DOHH2 (cell line): ENCODE measurements at regions not wholly inside any gene's neighbourhood (a gene's known extent, or its start where the extent isn't known, plus 50 kb on each side); places are given as distances from the start of the nearest gene placed in this dataset.

Source experiments
- H3F3A ChIP-seq: fragments of 200-600 bp; sonication (generic), shearing (Covaris generic); 2 replicates; pipeline ENCODE4 v1.6.0; 2016; ENCODE audit warnings: antibody characterized with exemption, mild to moderate bottlenecking; ENCODE audit not compliant: control insufficient read depth, insufficient read depth
- H3K27ac ChIP-seq: fragments of 200-600 bp; sonication (generic); 2 replicates; pipeline ENCODE4 v1.5.1; 2014; ENCODE audit warnings: low read depth, mild to moderate bottlenecking, low read length, moderate library complexity
- H3K27me3 ChIP-seq: fragments of 200-600 bp; sonication (generic); 2 replicates; pipeline ENCODE4 v1.6.1; 2014; ENCODE audit warnings: mild to moderate bottlenecking, low read length, mixed read lengths; ENCODE audit not compliant: control insufficient read depth
- H3K36me3 ChIP-seq: fragments of 200-600 bp; sonication (generic); 2 replicates; pipeline ENCODE4 v1.6.1; 2014; ENCODE audit warnings: mild to moderate bottlenecking, low read length, moderate library complexity, mixed read lengths; ENCODE audit not compliant: control insufficient read depth
- H3K4me1 ChIP-seq: fragments of 200-600 bp; sonication (generic); 2 replicates; pipeline ENCODE4 v1.6.1; 2014; ENCODE audit warnings: mild to moderate bottlenecking, low read length, mixed read lengths; ENCODE audit not compliant: control insufficient read depth
- H3K4me2 ChIP-seq: fragments of 200-600 bp; sonication (generic); 2 replicates; pipeline ENCODE4 v1.6.0; 2014; ENCODE audit warnings: mild to moderate bottlenecking, low read length, moderate library complexity
- H3K4me3 ChIP-seq: fragments of 200-600 bp; sonication (generic); 2 replicates; pipeline ENCODE4 v1.5.1; 2014; ENCODE audit warnings: mild to moderate bottlenecking, low read length, mixed read lengths
- H3K79me2 ChIP-seq: fragments of 200-600 bp; sonication (generic); 2 replicates; pipeline ENCODE4 v1.6.1; 2014; ENCODE audit warnings: mild to moderate bottlenecking, low read length, mixed read lengths; ENCODE audit not compliant: control insufficient read depth
- H3K9me2 ChIP-seq: fragments of 200-600 bp; sonication (generic); replicated peaks from 2 replicates; pipeline ENCODE4 v1.6.1; 2014; ENCODE audit warnings: mild to moderate bottlenecking, low read length, mixed read lengths; ENCODE audit not compliant: control insufficient read depth
- H3K9me3 ChIP-seq: fragments of 200-600 bp; sonication (generic); 2 replicates; pipeline ENCODE4 v1.6.1; 2014; ENCODE audit warnings: antibody characterized with exemption, low read length, mixed read lengths; ENCODE audit not compliant: control insufficient read depth, insufficient read depth
- H4K20me1 ChIP-seq: fragments of 200-600 bp; sonication (generic); 2 replicates; pipeline ENCODE4 v1.6.0; 2014; ENCODE audit warnings: low read depth, mild to moderate bottlenecking, antibody characterized with exemption, low read length, moderate library complexity; ENCODE audit not compliant: control insufficient read depth, insufficient read depth
- CTCF ChIP-seq: fragments of 200-600 bp; sonication (generic); IDR thresholded peaks from one replicate; pipeline ENCODE4 v1.5.1; 2014; ENCODE audit warnings: antibody characterized with exemption, mild to moderate bottlenecking, low read depth, low read length; ENCODE audit not compliant: poor library complexity, severe bottlenecking
- EZH2phosphoT487 ChIP-seq: fragments of 200-600 bp; sonication (generic); IDR thresholded peaks from 2 replicates; pipeline ENCODE4 v1.6.1; 2017; ENCODE audit warnings: borderline replicate concordance, mild to moderate bottlenecking, antibody characterized with exemption, low read length, moderate library complexity, mixed read lengths

GRCh38 chr21:38042246-38042645 is 126.0 kb upstream of the KCNJ6 start:
- Histone ChIP-seq H3K9me3 (no peaks in the 10 kb centered on the region), H3K4me1 (no peaks in the 10 kb centered on the region), H3F3A (no peaks in the 10 kb centered on the region), H4K20me1 (no peaks in the 10 kb centered on the region), H3K27me3 (no peaks in the 10 kb centered on the region), H3K79me2 (no peaks in the 10 kb centered on the region), H3K4me2 (no peak overlapping the region), H3K27ac (no peak overlapping the region), H3K9me2 (no peaks in the 10 kb centered on the region), H3K36me3 (no peaks in the 10 kb centered on the region), H3K4me3 (no peak overlapping the region)
- TF ChIP-seq EZH2phosphoT487: no peak
- TF ChIP-seq CTCF: no peak

GRCh38 chr21:38048167-38048566 is 131.9 kb upstream of the KCNJ6 start:
- Histone ChIP-seq H3K27ac (no peak overlapping the region), H3K9me2 (no peaks in the 10 kb centered on the region), H4K20me1 (no peaks in the 10 kb centered on the region), H3K4me2 (no peak overlapping the region), H3K9me3 (no peaks in the 10 kb centered on the region), H3K4me3 (no peak overlapping the region), H3K4me1 (no peaks in the 10 kb centered on the region), H3K36me3 (no peaks in the 10 kb centered on the region), H3K79me2 (no peaks in the 10 kb centered on the region), H3F3A (no peaks in the 10 kb centered on the region), H3K27me3 (no peaks in the 10 kb centered on the region)
- TF ChIP-seq EZH2phosphoT487 (no peak), CTCF (no peak)

GRCh38 chr21:38054334-38054733 is 138.1 kb upstream of the KCNJ6 start:
- H3K27ac ChIP-seq: no peak overlapping the region

More at GRCh38 chr21:38054334-38054733, 138.1 kb upstream of the KCNJ6 start:
- Histone ChIP-seq H3F3A (no peaks in the 10 kb centered on the region), H3K4me2 (no peak overlapping the region), H3K4me1 (no peaks in the 10 kb centered on the region), H3K4me3 (no peak overlapping the region), H4K20me1 (no peaks in the 10 kb centered on the region), H3K79me2 (no peaks in the 10 kb centered on the region), H3K27me3 (no peaks in the 10 kb centered on the region), H3K9me3 (no peaks in the 10 kb centered on the region; the same call in 1 of the 2 replicates), H3K9me2 (no peaks in the 10 kb centered on the region), H3K36me3 (no peaks in the 10 kb centered on the region)
- TF ChIP-seq CTCF: no peak
- no peak for TF ChIP-seq EZH2phosphoT487
